T-helper 22 cell (primary cell): ENCODE measurements at regions not wholly inside any gene's neighbourhood (a gene's known extent, or its start where the extent isn't known, plus 50 kb on each side); places are given as distances from the start of the nearest gene placed in this dataset.

ENCODE experiments used
- DNase-seq: peaks from one replicate; pipeline ENCODE4 v3.0.0-alpha.2; 2020; ENCODE audit warnings: low read depth

DNA sequence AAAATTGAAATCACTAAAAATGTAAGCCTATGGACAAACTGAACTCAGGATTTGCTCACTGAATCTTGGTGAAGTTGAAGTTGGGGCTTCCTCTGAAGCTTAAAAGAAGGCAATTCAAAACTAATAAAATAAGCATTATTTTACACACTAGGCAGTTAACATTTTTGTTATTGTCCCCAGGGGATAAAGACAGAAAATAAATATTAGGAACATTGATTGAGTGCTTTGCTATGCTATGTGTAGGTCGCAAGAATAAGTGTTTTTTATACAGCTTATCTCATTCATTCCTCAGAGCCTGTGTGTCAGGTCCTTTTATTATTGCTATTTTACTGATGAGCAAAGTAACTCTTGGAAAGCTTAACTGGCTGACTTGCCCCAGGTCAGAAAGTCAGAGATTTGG is 82.2 kb downstream of the ZNF608 start:
- no peak for DNase-seq

DNA sequence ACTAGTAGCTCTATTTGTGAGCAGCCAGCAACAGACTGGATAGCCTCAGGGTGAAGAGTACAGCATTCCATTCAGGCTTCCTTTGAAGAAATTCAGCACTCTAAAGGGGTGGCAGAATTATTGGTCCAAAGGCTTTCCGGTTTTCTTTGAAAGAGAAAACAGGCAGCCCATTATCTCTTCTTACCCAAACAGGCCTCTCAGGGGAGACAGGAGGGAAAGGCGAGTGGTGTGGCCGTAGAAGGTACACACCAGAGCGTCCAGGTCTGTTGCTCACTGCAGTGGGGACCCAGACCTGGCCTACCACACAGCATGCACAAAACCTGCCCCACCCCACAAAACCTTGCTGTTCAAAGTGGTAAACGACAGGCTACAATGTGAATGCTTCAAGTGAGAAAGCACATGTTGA is 83.3 kb downstream of the ZNF608 start:
- DNase-seq = no peak

DNA sequence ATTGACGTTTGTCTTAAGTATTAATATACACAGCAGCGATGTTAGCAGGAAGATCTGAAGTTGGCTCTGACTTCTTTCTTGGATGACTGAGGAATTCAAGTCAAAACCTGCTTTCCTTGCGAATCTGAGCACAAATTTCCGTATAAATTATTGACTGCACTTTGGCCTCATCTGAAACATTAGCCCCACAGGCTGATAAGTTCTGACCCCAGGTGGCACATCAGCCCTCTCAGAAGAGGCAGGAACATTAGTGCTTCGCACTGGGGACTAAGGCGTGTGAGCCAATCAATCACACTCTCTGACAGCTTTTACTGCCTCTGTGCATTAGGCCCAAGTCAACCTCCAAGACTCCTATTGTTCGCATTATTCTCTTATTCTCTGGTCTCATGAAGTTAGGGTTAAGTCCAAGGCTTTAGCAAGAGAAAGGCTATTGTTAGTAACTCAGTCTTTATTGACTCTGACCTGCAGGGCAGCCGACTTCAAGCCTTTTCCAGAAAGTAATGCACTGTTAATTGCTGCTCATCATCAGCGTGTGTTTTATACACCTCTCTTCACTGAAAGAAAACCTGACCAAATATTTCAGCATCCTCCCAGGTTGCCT is 84.2 kb downstream of the ZNF608 start:
- no peak for DNase-seq

DNA sequence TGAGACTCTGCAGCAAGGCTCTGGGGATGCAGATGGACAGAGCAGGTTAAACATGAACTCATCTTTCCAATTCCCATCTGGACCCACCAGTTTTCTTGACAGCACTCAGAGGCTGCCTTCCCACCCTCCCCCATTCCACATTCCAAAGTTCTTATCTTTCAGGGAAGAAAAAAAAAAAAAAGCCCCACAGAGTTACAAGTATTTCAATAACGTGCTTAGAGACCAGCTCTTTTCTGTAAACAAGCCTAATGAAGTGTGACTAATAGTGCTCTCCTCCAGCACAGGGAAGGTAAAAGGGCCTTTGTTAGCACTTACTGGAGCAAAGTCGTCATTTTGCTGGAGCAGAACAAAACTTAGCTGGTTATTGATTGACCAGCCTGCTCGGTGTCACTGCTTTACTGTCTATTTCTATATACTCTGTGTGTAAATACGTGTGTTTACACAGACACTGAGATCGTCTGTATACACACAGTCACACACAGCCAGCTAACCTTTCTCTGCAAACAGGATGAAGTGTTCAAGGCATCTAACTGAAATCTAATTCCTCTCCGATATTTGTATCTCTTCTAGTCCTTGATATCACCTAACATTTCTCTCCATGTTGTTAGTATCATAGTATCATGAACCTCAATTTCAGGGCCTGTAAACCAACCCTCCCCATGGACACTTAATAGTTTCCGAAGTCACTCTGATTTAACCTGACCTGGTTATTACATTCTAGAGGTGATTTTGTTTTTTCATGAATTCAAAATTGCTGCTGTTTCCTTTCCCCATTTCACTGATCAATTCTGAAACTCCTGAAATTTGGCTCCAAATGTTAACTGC is 84.9 kb downstream of the ZNF608 start:
- DNase-seq = no peak

DNA sequence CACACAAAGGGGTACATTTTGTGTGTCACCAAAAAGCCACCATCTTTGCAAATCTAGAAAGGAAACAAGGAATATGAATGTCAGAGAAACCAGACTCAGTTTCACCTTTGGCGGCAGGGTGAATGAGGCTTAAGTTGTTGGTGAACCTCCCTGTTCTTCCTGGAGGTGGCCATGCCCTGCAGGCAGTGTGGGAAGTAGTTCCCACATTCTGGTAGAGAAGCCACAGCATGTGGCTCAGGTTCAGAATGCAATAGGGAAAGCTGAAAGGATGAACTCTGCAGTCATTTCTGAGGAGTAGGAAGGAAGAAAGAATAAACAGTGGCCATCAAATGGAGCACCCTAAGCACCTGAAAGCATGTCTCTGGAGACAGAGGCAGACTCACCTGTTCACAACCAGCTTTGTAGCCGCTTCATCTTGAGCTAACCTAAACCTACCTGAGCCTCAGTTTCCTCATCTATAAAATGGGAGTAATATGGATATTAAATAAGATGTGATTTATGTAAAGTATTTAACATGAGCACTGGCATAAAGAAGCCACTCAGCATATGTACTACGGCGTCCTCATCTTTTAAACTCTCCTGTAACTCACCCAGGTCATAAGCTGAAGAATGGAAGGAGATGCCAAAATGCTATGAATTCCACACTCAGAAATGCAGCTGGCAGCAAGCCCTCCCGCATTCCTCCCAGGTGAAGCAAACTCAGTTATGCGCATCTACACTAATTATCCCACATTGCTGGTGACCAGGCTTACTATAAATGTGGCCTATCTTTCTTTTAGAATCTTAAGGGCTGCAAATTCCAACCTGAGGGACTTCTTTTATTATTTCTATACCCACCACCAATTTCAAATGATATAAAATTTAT is 86.0 kb downstream of the ZNF608 start:
- DNase-seq = no peak

DNA sequence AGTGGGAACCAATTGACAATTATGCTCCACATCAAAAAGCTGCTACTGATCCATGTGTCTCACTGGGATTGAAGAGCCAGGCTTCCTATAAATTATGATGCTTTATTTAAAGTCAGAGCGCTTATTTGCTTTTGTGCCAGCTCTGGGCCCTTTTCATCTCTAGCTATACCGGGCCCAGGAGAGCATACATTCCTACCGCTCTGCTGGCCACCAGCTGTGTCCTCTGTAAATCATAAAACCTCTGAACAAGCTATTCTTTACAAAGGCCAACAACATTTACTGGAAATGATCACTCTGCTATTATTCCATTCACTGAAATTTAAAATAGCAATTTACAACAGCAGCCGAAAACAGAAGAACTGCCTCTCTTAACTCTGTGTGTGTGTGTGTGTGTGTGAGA is 86.6 kb downstream of the ZNF608 start:
- DNase-seq = no peak

DNA sequence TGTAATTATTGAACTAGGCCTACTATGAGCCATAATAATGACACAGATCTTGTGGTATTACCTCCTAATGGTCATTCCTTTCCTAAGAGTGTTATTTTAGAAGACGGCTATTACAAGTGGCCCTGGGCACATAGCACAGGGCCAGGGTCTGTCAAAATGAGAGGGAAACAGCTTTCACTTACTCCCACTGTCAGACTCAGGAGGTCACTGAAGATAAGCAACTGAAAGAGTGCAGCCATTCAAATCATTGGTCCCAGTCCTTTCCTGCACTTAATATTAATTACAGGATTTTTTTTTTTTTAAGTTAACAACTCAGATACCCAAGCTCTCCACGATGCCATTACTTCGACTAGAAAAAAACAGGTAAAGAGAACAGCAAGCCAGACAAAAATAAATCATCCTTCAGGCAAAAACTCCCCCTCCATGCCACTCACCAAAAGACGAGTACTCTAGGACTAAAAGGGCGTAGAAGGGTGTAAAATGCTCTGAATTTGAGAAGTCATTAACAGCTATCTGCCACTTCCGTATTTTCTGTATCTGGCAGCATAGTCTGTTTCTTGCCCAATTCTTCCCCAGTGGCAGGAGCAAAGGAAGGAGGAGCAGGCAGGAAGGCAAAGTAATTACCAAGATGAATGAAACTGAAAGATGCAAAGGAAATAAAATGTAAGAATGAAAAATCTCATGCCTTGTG is 87.4 kb downstream of the ZNF608 start:
- no peak for DNase-seq

DNA sequence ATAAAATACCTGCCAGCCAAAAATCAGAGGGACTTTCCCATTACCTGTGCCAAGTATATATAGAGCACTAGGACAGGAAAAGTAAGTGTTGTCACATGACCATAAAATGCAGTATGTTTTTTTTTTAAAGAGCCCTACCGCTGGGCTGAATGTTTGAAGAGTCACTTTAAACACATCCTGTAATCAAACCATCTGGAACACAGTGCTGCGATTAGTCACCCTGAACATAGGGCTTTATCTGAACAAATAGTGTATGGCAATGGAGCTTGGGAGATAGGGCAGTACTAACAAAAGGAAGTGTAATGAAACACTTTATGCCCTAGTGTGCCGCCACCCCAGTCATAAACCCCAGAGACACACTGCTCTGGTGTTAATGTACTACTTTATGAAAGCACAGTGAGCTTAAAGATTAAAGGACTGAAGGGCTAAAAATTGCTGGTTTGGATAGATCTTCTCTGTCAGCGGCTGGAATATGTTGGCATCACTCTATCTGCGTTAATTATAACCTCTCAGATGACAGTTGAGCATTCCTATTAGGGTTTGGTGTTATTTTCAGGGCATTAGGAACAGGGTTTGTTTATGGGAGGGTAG is 90.4 kb downstream of the ZNF608 start:
- no peak for DNase-seq

DNA sequence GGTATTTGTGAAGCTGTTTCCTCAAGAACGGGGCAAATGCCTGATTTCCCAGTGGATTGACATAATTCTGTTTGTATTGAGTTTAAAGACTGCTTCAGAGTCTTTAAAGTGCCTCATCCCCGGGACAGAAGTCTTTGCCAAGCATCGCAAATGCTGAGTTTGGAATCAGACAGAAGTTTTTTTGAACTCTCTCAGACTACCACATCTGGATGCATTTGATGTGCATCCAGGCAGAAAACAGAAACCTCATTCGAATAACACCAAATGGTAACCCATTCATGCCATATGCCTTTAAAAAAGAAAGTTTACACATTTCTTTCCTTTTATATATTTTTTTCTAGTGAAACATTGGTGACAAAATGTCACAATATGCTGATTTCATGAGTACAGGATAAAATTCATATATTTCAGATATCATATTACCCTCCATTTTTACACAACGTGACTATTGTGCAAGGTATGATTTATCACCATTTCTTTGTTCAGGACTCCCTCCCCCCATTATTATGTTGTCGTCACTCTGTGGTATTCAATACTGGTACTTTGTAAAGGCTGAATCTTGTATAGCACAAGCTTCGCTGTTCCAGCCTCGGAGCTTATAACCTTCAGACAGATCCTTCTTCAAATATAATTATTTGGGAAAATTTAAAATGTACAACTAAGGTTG is 91.1 kb downstream of the ZNF608 start:
- DNase-seq = no peak

DNA sequence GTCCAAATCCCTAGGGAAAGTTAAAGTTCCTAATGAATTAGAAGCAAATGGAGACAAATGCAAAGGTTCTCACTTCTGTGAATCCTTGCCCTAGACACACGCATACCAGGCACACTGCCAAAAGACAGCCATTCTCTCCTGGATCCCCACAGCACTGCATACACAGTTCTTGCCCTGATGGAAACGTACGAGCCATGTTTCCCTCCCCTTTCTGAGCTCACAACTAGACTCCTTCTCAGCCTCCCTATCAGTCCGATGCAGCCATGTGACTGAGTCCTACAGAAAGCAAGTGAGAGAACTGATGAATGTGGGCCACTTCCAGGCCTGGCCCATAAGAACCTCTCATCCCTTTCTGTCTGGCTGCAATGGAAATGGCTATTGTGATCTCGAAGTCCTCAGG is 92.0 kb downstream of the ZNF608 start:
- no peak for DNase-seq

DNA sequence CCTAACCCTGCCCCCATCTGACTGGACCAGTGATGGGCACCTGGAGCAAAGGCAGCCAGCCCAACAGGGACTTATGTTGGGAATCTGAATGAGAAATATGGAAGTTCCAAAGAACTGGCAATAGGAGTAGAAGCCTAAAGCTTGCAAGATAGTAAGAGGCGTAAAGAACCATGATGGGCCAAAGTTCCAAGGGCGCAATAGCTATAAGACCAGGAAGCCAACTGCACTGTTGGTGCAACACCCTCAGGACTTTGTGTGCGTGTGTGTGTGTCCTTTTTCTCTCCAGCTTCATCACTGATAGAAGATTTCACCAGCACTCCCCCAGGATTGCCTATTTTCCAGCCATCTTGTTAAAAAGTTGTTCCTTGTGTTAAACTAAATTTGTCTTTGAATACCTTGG is 92.8 kb downstream of the ZNF608 start:
- DNase-seq = no peak

DNA sequence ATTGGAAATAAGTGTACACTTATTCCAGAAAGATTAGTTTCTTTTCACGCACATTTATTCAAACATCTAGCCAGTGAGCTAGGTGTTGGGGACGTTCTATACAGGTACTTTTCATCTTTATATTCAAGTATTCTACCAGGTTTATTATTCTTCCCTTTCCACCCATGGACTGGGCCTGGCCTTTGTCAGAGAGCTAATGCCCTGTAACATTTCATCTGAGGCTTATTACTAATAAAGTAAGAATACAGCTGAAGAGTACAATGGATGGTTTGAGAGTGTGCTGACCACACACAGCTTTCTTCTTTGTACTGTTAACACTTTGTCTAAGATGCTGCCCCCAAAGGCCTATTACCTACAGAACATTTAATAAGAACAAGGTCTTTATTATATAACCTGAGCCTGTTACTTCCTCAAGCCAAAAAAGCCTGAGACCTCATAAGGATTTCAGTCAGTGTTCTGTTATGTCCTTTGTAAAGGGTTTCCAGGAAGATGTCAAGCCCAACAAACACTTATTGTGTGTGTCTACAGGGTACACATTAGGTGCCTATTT is 93.5 kb downstream of the ZNF608 start:
- no peak for DNase-seq

DNA sequence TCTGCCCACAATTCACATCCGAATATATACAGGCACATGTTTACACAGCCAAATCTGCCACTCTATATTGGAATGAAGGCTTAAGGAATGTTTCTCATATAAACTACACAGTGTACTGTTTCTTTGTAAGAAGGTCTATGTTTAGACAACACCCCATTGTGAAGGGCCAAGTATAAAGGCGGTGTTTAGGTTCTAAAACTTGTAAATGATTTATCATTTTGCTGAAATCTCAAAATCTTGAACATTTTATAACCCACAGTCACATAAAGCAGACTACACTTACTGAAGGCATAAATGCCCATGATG is 94.0 kb downstream of the ZNF608 start:
- DNase-seq = no peak

DNA sequence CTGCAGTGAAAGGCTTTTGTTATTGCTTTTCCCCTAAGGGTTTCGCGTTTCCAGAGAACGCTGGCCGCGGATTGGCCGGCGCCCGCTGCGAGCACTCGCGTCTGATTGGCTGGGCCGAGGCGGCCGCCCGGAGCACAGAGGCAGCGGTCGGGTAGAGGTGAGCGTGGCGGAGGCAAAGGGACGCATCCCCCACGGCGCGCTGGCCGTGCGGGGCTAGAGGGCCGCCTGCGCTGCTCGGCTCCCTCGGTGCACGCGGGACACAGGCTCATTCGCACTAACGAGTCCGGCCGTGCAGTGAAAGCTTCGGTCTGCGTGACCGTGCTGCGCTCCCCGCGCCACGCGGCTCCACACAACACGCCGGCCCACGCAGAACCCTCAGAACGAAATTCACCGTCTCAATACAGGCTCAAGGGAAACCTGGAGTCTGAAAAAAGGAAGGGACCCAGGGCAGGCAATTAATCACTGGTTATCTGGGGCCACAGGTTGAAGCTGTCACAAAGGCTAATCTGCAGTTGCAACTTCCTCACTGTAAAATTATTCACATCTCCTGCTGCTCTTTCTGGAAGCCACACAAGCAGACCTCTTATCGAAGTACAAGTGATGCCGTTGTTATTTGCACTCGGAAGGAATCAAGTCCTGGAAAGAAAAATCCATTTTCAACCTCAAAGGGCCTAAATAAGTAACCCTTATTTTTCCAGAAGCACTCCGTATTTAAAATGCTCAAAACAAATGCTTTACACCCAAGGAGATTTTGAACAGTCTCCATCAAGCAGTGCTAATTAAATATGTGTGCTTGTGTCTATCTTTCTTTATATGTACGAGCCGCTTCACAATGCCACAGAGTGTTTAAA is 94.6 kb downstream of the ZNF608 start:
- DNase-seq = no peak

DNA sequence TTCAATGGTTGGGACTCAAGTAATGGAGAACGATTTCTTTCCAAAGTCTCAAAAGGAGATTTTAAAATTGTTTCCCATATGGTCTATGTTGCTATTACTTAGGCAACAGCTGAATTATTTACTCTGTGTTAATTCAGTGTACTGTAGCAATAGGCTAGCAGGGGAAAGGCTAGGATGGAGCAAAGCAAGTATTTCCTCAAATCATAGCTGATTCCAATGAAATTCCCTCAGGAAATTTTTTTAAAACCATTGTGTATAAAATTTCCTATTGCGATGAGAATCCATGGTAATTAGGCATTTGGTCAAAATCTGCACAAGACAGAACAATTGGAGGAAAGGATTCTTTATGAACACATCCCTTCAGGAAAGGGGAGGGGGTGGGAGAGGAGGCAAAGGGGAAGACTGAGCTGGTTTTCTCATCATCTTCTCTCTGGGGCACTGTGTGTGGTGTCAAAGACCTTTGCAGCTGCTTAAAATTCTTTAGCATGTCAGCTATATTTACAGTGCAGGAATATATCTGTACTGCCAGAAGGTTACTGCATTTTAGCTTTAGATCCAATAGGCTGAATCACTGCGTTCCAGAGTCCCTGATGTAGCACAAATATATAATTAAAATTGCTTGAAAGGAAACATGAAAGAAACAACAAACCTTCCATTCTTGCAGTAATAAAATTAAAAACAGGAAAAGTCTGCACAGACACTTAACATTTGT is 95.3 kb downstream of the ZNF608 start:
- no peak for DNase-seq

DNA sequence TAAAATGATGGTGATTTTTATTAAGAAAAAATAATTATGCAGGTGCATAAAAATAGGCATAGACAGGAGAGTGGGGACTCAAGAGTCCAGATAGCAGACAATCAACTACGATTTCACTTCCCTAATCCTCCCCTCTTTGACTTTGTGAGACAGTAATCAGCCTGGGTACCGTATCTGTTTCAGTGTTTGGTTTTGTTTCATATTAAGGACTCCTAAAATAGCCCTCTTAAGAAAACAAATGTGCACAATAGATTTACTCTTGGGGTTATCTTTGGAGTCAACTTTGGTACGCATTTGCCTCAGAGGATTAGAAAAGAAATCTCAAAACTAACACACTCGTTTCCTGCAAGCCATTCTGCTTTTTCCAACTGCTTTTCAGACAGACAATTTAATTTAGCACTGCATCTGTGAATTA is 96.3 kb downstream of the ZNF608 start:
- no peak for DNase-seq

DNA sequence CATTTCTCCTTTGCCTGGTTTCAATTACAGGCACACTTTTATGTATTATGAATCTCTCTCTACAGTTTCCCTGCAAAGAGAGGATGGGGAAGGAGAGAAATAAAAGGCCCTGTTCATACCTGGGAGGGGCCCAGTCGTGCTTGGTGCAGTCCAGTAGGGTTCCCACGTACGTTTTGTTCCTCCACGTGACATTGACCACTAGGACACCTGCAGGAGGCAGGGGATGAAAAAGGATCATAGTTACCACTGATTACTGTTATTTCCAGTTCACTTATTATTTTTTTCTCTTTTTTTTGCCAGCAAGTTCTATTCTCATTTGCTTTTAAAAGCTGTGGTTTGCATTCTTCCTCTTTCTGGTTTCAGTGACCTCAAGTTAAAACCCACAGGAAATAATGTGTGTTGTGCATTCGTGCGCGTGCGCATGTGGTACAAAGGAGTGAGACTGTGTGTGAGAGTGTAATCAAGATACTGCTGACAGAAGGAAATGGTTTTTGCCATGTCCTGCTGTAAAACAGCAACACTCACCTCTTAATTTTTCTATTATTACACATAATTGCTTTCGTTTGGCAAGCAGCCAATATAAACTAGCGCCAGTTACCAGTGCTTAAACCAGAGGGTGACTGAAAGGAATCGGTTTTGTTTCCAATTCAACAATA is 96.8 kb downstream of the ZNF608 start:
- DNase-seq = peak; percentile 33

DNA sequence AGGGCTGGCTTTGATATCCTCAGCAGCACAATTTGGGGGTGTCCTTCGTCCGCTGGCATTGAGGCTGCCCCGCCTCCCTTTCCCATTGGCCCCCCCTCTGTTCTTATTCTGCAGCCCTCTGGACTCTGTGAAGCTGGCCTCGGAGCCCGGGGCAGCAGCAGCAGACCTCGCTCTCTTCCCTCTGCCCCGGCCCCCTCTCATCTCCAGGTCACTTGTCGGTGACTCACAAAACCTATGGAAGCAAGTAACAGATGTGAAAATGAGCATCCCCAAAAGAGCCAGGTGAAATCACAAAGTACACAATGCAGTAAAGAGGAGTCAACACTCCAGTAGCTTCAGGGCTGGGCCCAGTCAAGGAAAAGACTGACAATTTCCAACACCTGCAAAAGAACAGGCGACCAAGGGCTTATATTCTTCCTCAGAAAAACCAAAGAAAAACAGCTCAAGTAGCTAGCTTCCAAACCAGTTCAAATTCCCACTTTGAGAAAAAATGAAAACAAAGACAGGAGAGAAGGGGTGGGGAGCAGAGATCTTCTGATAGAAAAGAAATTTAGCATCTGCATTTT is 97.5 kb downstream of the ZNF608 start:
- DNase-seq = no peak

DNA sequence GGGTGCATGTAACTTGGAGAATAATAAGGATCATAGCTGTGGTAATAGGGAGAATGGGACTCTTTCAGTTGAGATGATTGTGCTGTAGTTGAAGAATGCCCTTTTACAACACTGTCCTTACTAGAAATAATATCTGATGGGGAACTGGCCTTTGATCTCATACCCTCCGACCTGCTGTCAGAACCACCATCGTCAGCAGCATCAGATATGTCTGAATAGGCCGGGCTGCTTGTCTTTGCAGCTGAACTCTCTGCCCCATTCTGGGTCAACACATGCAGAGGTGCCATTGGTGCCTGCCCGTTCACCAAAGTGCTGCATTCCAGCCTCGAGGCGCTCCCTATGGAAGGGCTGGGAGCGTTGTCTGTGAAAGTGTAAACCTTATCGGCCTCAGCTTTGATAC is 99.1 kb downstream of the ZNF608 start:
- DNase-seq = no peak
